HS-5 (cell line): ENCODE measurements at regions not wholly inside any gene's neighbourhood (a gene's known extent, or its start where the extent isn't known, plus 50 kb on each side); places are given as distances from the start of the nearest gene placed in this dataset.

Experiments used
- DNase-seq: peaks from one replicate; pipeline ENCODE4 v3.0.0-alpha.2; 2012; ENCODE audit warnings: low read depth

- no peak for DNase-seq
Measured at GRCh38 chr1:170219163-170219562, 73.4 kb downstream of the NTMT2 start.

- DNase-seq, result no peak
Measured at GRCh38 chr1:170221031-170221430, 75.3 kb downstream of the NTMT2 start.

- no peak for DNase-seq
Measured at GRCh38 chr1:170221495-170221894, 75.7 kb downstream of the NTMT2 start.

GRCh38 chr1:170224469-170224868 lies 78.7 kb downstream of the NTMT2 start:
- DNase-seq, result no peak

- no peak for DNase-seq
Measured at GRCh38 chr1:170225781-170226530, 80.2 kb downstream of the NTMT2 start.

GRCh38 chr1:170226767-170227166 lies 81.0 kb downstream of the NTMT2 start:
- no peak for DNase-seq

GRCh38 chr1:170230323-170230722 lies 84.6 kb downstream of the NTMT2 start:
- DNase-seq, result no peak

- DNase-seq, result no peak
Measured at GRCh38 chr1:170231662-170232061, 85.9 kb downstream of the NTMT2 start.

GRCh38 chr1:170238704-170239391 lies 93.1 kb downstream of the NTMT2 start:
- no peak for DNase-seq

GRCh38 chr1:170239445-170239844 lies 93.7 kb downstream of the NTMT2 start:
- no peak for DNase-seq

- DNase-seq, result no peak
Measured at GRCh38 chr1:170240409-170240808, 94.7 kb downstream of the NTMT2 start.

- DNase-seq, result no peak
Measured at GRCh38 chr1:170241266-170241851, 95.6 kb downstream of the NTMT2 start.

GRCh38 chr1:170247751-170248521 lies 102.2 kb downstream of the NTMT2 start:
- no peak for DNase-seq

- no peak for DNase-seq
Measured at GRCh38 chr1:170250531-170251276, 104.9 kb downstream of the NTMT2 start.

GRCh38 chr1:170252851-170253579 lies 107.3 kb downstream of the NTMT2 start:
- no peak for DNase-seq

GRCh38 chr1:170254371-170254770 lies 108.6 kb downstream of the NTMT2 start:
- DNase-seq, result no peak

- DNase-seq, result no peak
Measured at GRCh38 chr1:170261669-170262068, 115.9 kb downstream of the NTMT2 start.

GRCh38 chr1:170262276-170262939 lies 116.6 kb downstream of the NTMT2 start:
- no peak for DNase-seq

- no peak for DNase-seq
Measured at GRCh38 chr1:170265234-170265633, 119.5 kb downstream of the NTMT2 start.

GRCh38 chr1:170267317-170267716 lies 121.6 kb downstream of the NTMT2 start:
- no peak for DNase-seq
